ENCODE measurements at regions not wholly inside any gene's neighbourhood (a gene's known extent, or its start where the extent isn't known, plus 50 kb on each side); places are given as distances from the start of the nearest gene placed in this dataset.

- no peak overlapping the region for H3K4me3 ChIP-seq (ENCODE audit: control insufficient read depth, low read depth, low read length)
- no peak for TF ChIP-seq CTCF (IDR thresholded peaks at IDR 0.05; ENCODE audit: control insufficient read depth, insufficient read depth, low read depth, low read length, missing control alignments)
- DNase-seq (ENCODE audit: low read depth), result no peak
These were observed 86.1 kb upstream of the BZW1 start for GRCh38 chr2:200725596-200725995.

DNA sequence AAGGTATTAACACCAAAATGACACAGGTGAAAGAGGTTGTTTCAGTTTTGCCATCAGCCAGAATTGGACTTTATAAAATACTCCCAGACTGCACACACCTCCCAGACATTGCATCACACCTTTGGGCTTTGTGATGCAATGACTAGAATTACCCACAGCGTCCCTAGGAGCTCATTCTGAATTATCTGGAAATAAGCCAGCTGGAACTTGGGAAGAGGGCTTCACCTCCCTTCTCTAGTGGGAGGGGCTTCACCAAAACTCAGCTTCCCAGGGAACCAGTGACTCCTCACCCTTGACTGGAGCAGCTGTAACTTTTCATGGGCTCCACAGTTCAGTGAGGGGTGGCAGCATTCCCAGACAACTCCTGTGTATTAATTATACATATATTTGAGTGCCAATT is 83.1 kb upstream of the BZW1 start:
- no peak for DNase-seq (ENCODE audit: low read depth)
- TF ChIP-seq CTCF (IDR thresholded peaks at IDR 0.05; ENCODE audit: control insufficient read depth, insufficient read depth, low read depth, low read length, missing control alignments), result no peak
- H3K4me3 ChIP-seq (ENCODE audit: control insufficient read depth, low read depth, low read length), result no peak overlapping the region

- H3K4me3 ChIP-seq (ENCODE audit: control insufficient read depth, low read depth, low read length), result no peak overlapping the region
- no peak for TF ChIP-seq CTCF (IDR thresholded peaks at IDR 0.05; ENCODE audit: control insufficient read depth, insufficient read depth, low read depth, low read length, missing control alignments)
- DNase-seq (ENCODE audit: low read depth), result no peak
These were observed 81.4 kb upstream of the BZW1 start for GRCh38 chr2:200730302-200730701.

DNA sequence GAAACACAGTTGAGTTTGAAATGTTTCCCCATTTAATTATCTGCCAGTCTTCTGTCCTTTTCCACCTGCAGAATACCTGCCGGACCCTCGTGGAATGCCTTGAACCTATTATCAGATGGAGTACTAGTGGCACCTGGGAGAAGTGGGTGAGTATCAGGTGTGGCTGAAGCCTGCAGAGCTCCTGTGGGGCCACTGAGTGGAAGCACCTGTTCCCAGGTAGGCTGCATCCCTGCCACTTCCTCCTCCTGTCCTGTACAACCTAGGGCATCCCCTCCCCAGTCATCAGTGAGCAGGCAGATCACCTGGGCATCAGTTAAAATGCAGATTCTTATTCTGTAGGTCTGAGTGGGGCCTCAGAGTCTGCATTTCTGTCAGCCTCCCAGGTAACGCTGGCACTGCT is 80.8 kb upstream of the BZW1 start:
- no peak overlapping the region for H3K4me3 ChIP-seq (ENCODE audit: control insufficient read depth, low read depth, low read length)
- DNase-seq (ENCODE audit: low read depth), result no peak
- TF ChIP-seq CTCF (IDR thresholded peaks at IDR 0.05; ENCODE audit: control insufficient read depth, insufficient read depth, low read depth, low read length, missing control alignments), result no peak

GRCh38 chr2:200732866-200733265 is 78.8 kb upstream of the BZW1 start:
- TF ChIP-seq CTCF (IDR thresholded peaks at IDR 0.05; ENCODE audit: control insufficient read depth, insufficient read depth, low read depth, low read length, missing control alignments), result no peak
- no peak overlapping the region for H3K4me3 ChIP-seq (ENCODE audit: control insufficient read depth, low read depth, low read length)

DNA sequence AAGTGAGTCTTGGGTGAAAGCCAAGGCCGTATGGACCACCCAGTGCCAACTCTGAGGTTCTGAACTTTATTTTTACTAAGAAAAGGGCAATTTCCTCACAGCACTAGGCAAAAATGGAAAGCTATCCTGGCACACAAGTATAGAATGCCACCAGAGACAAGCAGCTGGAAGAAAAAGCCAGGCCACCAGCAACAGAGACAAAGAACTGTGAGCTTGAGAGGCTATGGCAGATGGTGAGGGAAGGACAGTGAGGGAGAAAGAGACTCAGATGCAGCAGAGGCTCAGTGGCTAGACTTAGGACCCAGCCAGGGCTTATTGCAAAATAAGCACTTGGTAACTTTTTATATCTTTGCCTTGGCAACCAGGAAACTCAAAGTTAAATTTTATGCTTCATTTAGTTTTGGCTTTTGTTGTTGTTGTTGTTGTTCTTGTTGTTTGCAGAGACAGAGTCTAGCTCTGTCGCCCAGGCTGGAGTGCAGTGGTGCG is 78.0 kb upstream of the BZW1 start:
- H3K4me3 ChIP-seq (ENCODE audit: control insufficient read depth, low read depth, low read length), result no peak overlapping the region
- DNase-seq (ENCODE audit: low read depth), result no peak
- TF ChIP-seq CTCF (IDR thresholded peaks at IDR 0.05; ENCODE audit: control insufficient read depth, insufficient read depth, low read depth, low read length, missing control alignments), result no peak

More at GRCh38 chr2:200732866-200733265, 78.8 kb upstream of the BZW1 start:
- no peak for DNase-seq (ENCODE audit: low read depth)

DNA sequence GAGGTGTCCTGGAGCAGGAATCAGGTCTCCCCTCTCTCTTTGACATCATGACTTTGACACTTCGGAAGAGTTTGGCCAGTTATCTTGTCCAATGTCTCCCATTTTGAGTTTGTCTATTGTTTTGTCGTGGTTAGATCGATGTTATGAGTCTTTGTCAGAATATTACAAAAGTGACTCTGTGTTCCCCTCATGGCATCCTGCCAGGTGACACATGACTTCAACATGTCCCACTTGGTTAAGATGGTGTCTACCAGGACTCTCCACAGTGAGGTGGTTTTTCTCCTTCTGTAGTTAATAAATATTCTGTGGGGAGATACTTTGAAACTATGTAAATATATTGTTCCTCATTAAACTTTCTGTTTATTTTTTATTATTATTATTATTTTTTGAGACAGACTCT is 76.6 kb upstream of the BZW1 start:
- no peak for TF ChIP-seq CTCF (IDR thresholded peaks at IDR 0.05; ENCODE audit: control insufficient read depth, insufficient read depth, low read depth, low read length, missing control alignments)
- H3K4me3 ChIP-seq (ENCODE audit: control insufficient read depth, low read depth, low read length), result no peak overlapping the region
- no peak for DNase-seq (ENCODE audit: low read depth)

All from AG09309 (cell line).